ENCODE measurements at regions not wholly inside any gene's neighbourhood (a gene's known extent, or its start where the extent isn't known, plus 50 kb on each side); places are given as distances from the start of the nearest gene placed in this dataset.
"Not testable (repeated sequence)": the region's sequence is repeated elsewhere in the genome, so short reads cannot be mapped to it uniquely, and the experiment has no call there.

GRCh38 chr10:22803261-22803885 lies 89.0 kb upstream of the PIP4K2A start:
- Mint-ChIP-seq H3K4me1 (no peaks in the 10 kb centered on the region), H3K27ac (no peak overlapping the region), H3K4me3 (no peak overlapping the region), H3K9me3 (no peaks in the 10 kb centered on the region), H3K36me3 (no peaks in the 10 kb centered on the region)
- DNase-seq (ENCODE audit: low spot score in 2 of 2) (no peak), ATAC-seq (no peak)

GRCh38 chr10:22801785-22802184 lies 87.4 kb upstream of the PIP4K2A start:
- Mint-ChIP-seq H3K4me1 (no peaks in the 10 kb centered on the region), H3K36me3 (no peaks in the 10 kb centered on the region), H3K27ac (no peak overlapping the region), H3K4me3 (no peak overlapping the region), H3K9me3 (no peaks in the 10 kb centered on the region)
- ATAC-seq (no peak), DNase-seq (ENCODE audit: low spot score in 2 of 2) (no peak)

- not testable (repeated sequence) for H3K4me3 Mint-ChIP-seq; H3K36me3 Mint-ChIP-seq; H3K27ac Mint-ChIP-seq; DNase-seq (ENCODE audit: low spot score in 2 of 2); H3K4me1 Mint-ChIP-seq; H3K9me3 Mint-ChIP-seq; ATAC-seq
Measured at GRCh38 chr10:22797796-22798195, 83.4 kb upstream of the PIP4K2A start.

- Mint-ChIP-seq H3K27ac (no peak overlapping the region), H3K9me3 (no peaks in the 10 kb centered on the region), H3K4me3 (no peak overlapping the region), H3K36me3 (no peaks in the 10 kb centered on the region), H3K4me1 (no peaks in the 10 kb centered on the region)
- ATAC-seq (no peak), DNase-seq (ENCODE audit: low spot score in 2 of 2) (no peak)
Measured at GRCh38 chr10:22795546-22795945, 81.2 kb upstream of the PIP4K2A start.

GRCh38 chr10:22792161-22792560 lies 77.8 kb upstream of the PIP4K2A start:
- H3K36me3 Mint-ChIP-seq = no peaks in the 10 kb centered on the region
- no peak overlapping the region for H3K27ac Mint-ChIP-seq
- H3K4me3 Mint-ChIP-seq = no peak overlapping the region
- no peaks in the 10 kb centered on the region for H3K4me1 Mint-ChIP-seq
- ATAC-seq = no peak
- H3K9me3 Mint-ChIP-seq = no peaks in the 10 kb centered on the region
- no peak for DNase-seq (ENCODE audit: low spot score in 2 of 2)

- Mint-ChIP-seq H3K4me1 (no peaks in the 10 kb centered on the region), H3K9me3 (no peaks in the 10 kb centered on the region), H3K36me3 (no peaks in the 10 kb centered on the region), H3K4me3 (no peak overlapping the region), H3K27ac (no peak overlapping the region)
- ATAC-seq (no peak), DNase-seq (ENCODE audit: low spot score in 2 of 2) (no peak)
Measured at GRCh38 chr10:22791665-22792064, 77.3 kb upstream of the PIP4K2A start.

- no peak for DNase-seq (ENCODE audit: low spot score in 2 of 2)
- Mint-ChIP-seq H3K27ac (no peak overlapping the region), H3K9me3 (no peaks in the 10 kb centered on the region), H3K36me3 (no peaks in the 10 kb centered on the region), H3K4me3 (no peak overlapping the region), H3K4me1 (peaks cover 6% of the 10 kb centered on the region)
- ATAC-seq = peak; percentile 67
Measured at GRCh38 chr10:22784668-22785067, 70.3 kb upstream of the PIP4K2A start.

GRCh38 chr10:22783807-22784206 lies 69.4 kb upstream of the PIP4K2A start:
- Mint-ChIP-seq H3K36me3 (no peaks in the 10 kb centered on the region), H3K9me3 (no peaks in the 10 kb centered on the region), H3K4me3 (no peak overlapping the region), H3K4me1 (peaks cover 6% of the 10 kb centered on the region), H3K27ac (no peak overlapping the region)
- DNase-seq (ENCODE audit: low spot score in 2 of 2) (no peak), ATAC-seq (no peak)

GRCh38 chr10:22780474-22780885 lies 66.1 kb upstream of the PIP4K2A start:
- ATAC-seq = no peak
- DNase-seq (ENCODE audit: low spot score in 2 of 2) = no peak
- Mint-ChIP-seq H3K36me3 (no peaks in the 10 kb centered on the region), H3K9me3 (peaks cover 6% of the 10 kb centered on the region), H3K4me3 (no peak overlapping the region), H3K4me1 (peaks cover 6% of the 10 kb centered on the region), H3K27ac (no peak overlapping the region)

- Mint-ChIP-seq H3K4me1 (peaks cover 2% of the 10 kb centered on the region), H3K27ac (no peak overlapping the region), H3K4me3 (no peak overlapping the region), H3K36me3 (no peaks in the 10 kb centered on the region), H3K9me3 (peaks cover 6% of the 10 kb centered on the region)
- ATAC-seq = no peak
- DNase-seq (ENCODE audit: low spot score in 2 of 2) = no peak
Measured at GRCh38 chr10:22779331-22780019, 65.1 kb upstream of the PIP4K2A start.

- DNase-seq (ENCODE audit: low spot score in 2 of 2) (no peak), ATAC-seq (no peak)
- H3K9me3 Mint-ChIP-seq = peaks cover 9% of the 10 kb centered on the region
- no peaks in the 10 kb centered on the region for H3K4me1 Mint-ChIP-seq
- H3K36me3 Mint-ChIP-seq = peaks cover 5% of the 10 kb centered on the region
- no peak overlapping the region for H3K27ac Mint-ChIP-seq
- no peak overlapping the region for H3K4me3 Mint-ChIP-seq
Measured at GRCh38 chr10:22774102-22774501, 59.7 kb upstream of the PIP4K2A start.

GRCh38 chr10:22771631-22772030 lies 57.3 kb upstream of the PIP4K2A start:
- not testable (repeated sequence) for H3K4me1 Mint-ChIP-seq, H3K36me3 Mint-ChIP-seq

GRCh38 chr10:22770270-22770669 lies 55.9 kb upstream of the PIP4K2A start:
- H3K4me1 Mint-ChIP-seq = peaks cover 6% of the 10 kb centered on the region
- peaks cover 3% of the 10 kb centered on the region for H3K9me3 Mint-ChIP-seq
- peaks cover 5% of the 10 kb centered on the region for H3K36me3 Mint-ChIP-seq
- no peak for DNase-seq (ENCODE audit: low spot score in 2 of 2)
- no peak overlapping the region for H3K27ac Mint-ChIP-seq
- H3K4me3 Mint-ChIP-seq = no peak overlapping the region
- no peak for ATAC-seq

More at GRCh38 chr10:22771631-22772030, 57.3 kb upstream of the PIP4K2A start:
- not testable (repeated sequence) for H3K9me3 Mint-ChIP-seq; H3K27ac Mint-ChIP-seq; ATAC-seq; H3K4me3 Mint-ChIP-seq; DNase-seq (ENCODE audit: low spot score in 2 of 2)

GRCh38 chr10:22767859-22768258 lies 53.5 kb upstream of the PIP4K2A start:
- Mint-ChIP-seq H3K9me3 (peaks cover 3% of the 10 kb centered on the region), H3K4me3 (no peak overlapping the region), H3K27ac (no peak overlapping the region), H3K4me1 (peaks cover 6% of the 10 kb centered on the region), H3K36me3 (peaks cover 5% of the 10 kb centered on the region)
- no peak for DNase-seq (ENCODE audit: low spot score in 2 of 2)
- ATAC-seq = no peak

- DNase-seq (ENCODE audit: low spot score in 2 of 2) (no peak), ATAC-seq (no peak)
- H3K36me3 Mint-ChIP-seq = peaks cover 5% of the 10 kb centered on the region
- H3K4me1 Mint-ChIP-seq = peaks cover 6% of the 10 kb centered on the region
- H3K4me3 Mint-ChIP-seq = no peak overlapping the region
- H3K9me3 Mint-ChIP-seq = peaks cover 3% of the 10 kb centered on the region
- no peak overlapping the region for H3K27ac Mint-ChIP-seq
Measured at GRCh38 chr10:22766693-22767092, 52.3 kb upstream of the PIP4K2A start.
